Stimulated activated CD4-positive, alpha-beta T cell treated with anti-CD3 and anti-CD28 coated beads, Interleukin-2, amount 100 ng/mL, for 24 hours (primary cell): ENCODE measurements at regions not wholly inside any gene's neighbourhood (a gene's known extent, or its start where the extent isn't known, plus 50 kb on each side); places are given as distances from the start of the nearest gene placed in this dataset.

Source experiments
- DNase-seq, 2 donors: peaks; one replicate each; pipeline ENCODE4 v3.0.0-alpha.2; 2020

- no peak for DNase-seq
These were observed 186.8 kb upstream of the PRLR start for GRCh38 chr5:35417040-35417439.

- DNase-seq: no peak
These were observed 186.1 kb upstream of the PRLR start for GRCh38 chr5:35416217-35416988.

DNA sequence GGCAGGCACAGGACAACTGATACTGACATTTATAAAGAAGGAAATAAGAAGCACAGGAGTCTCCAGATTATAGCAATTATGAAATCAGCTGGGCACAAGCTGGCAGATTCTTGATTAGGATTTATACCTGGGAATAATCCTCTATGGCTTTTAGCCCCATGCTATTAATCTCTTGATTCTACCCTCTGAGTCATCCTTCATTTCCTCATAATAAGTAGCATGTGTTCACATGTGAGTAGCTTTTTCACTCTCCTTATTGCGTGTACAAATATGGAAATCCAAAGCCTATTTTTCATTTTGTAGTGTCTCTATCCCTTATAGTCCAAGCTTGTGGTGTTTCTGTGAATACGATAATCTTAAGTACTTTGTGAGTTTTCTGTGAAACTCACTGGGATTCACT, 185.0 kb upstream of the PRLR start:
- no peak for DNase-seq

DNA sequence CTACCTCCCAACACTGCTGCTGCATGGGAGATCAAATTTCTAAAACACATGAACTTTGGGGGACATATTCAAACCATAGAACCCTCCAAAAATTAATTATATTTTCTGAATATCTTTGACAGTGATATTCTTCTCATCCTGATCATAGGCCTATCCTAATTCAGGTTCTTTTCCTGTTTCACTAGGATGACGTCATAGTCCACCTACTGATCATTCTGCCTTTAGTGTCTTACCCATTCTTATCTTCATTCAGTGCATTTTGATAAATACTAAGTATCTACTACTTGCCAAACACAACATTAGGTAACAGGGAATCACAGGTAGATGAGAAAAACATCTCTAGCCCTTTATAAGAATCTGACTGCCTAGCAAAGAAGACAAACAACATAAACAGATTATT, 179.1 kb upstream of the PRLR start:
- DNase-seq: no peak

DNA sequence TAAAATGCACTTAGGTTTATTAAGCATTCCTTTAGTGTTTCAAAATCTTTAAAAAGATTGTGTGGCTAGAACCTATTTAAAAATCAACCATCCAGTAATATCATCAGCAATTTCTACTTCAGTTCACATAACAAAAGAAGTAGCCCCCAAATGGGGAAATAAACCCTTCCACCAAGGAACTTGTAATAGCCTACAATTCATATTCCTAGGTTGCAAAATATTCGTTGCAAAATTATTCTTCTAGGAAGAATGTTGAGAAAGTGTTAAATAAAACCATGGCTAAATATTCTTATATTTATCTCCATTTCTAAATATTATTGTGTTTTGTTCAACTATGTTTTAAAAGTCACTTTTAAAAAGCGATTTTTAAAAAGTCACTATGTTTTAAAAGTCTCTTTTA, 177.9 kb upstream of the PRLR start:
- DNase-seq: no peak

DNA sequence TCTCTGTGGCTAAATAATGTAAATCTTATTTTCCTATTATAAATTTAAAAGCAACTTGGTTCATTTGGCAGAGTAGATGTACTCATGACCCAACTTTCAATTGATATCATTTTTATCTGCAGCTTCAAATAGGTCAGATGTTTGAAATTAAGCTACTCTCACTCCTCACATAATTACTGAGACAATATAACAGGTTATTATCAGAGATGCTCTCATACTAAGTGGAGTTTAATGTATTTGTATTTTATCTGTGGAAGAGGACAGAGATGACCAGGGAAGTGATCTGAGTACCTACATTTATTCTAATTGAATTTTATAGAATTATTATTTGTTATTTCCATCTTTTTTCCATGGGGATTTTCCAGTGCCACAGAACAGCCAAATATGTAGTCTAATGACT, 177.4 kb upstream of the PRLR start:
- no peak for DNase-seq

DNA sequence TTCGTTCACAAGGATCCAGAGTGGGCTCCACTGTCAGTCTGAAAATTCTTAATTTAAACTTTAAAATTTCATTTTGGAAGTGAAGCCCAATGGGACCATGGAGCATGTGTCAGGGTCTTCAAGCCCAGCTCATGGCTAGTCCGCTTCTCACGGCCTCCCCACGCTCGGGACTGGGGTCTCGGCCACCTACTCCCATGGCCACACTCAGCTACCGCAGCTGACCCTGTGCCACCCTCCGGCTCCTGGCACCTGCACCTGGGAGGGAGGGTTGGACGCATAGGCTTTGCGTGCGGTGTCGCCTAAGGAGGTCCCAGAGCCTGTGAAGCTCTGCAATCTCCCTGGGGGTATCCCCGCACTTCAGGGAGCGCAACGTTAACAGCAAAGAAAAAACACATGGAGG, 175.7 kb upstream of the PRLR start:
- no peak for DNase-seq

- no peak for DNase-seq
These were observed 174.4 kb upstream of the PRLR start for GRCh38 chr5:35404701-35405100.

- no peak for DNase-seq
These were observed 163.6 kb upstream of the PRLR start for GRCh38 chr5:35393901-35394300.

- no peak for DNase-seq
These were observed 154.4 kb upstream of the PRLR start for GRCh38 chr5:35384658-35385057.

GRCh38 chr5:35383041-35383440, 152.8 kb upstream of the PRLR start:
- no peak for DNase-seq

DNA sequence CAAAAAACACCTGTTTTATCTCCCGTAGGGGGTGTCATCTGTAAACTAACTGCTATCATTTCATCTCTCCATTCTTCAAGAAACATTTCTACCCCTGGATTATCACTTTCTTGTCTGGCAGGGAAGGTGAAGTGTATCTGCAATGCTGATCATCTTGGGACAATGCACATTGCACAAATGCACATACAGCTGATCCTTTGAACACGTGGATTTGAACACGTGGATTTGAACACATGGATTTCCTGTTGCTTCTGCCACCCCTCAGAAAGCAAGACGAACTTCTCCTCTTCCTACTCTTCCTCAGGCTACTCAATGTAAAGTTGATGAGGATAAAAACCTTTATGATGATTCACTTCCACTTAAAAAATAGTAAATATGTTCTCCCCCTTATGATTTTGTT, 147.4 kb upstream of the PRLR start:
- no peak for DNase-seq

- DNase-seq: no peak
These were observed 144.3 kb upstream of the PRLR start for GRCh38 chr5:35374584-35374983.

- DNase-seq: no peak
These were observed 143.0 kb upstream of the PRLR start for GRCh38 chr5:35373249-35373648.

DNA sequence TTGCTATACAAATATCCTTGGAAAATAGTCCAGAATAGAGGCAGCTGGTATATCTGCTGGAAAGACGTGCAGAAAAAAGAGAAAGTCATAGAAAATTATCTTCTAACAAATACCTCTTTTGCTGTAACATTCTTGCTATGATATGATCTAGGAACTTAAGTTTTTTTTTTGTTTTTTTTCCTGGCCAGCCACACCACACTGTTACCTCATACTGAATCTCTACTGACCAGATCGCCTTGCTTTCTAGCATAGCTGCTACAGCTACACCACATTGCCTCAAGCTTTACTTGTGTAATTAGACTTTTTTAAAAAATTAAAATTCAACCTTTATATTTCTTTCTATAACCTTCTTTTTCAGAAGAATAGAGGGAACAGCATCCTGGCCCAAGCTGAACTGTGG, 142.2 kb upstream of the PRLR start:
- no peak for DNase-seq

GRCh38 chr5:35371951-35372426, 141.7 kb upstream of the PRLR start:
- no peak for DNase-seq

DNA sequence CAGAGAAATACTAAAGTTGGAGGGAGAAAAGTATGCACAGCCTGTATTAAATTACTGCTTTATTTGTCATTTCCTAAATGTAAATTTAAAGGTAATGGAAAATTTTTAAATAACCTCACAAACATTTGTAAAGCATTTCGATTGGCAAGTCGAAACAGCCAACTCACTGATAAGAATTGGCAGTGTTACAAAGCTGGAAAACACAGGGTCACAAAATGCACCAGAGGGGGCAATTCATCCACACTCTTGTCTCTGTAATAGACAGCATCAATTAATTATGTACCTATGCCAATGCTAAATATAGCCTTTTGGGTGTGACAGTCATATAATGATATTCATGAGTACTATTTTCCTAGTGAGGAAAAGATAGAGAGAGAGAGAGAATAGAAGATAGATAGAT, 140.6 kb upstream of the PRLR start:
- DNase-seq: no peak

DNA sequence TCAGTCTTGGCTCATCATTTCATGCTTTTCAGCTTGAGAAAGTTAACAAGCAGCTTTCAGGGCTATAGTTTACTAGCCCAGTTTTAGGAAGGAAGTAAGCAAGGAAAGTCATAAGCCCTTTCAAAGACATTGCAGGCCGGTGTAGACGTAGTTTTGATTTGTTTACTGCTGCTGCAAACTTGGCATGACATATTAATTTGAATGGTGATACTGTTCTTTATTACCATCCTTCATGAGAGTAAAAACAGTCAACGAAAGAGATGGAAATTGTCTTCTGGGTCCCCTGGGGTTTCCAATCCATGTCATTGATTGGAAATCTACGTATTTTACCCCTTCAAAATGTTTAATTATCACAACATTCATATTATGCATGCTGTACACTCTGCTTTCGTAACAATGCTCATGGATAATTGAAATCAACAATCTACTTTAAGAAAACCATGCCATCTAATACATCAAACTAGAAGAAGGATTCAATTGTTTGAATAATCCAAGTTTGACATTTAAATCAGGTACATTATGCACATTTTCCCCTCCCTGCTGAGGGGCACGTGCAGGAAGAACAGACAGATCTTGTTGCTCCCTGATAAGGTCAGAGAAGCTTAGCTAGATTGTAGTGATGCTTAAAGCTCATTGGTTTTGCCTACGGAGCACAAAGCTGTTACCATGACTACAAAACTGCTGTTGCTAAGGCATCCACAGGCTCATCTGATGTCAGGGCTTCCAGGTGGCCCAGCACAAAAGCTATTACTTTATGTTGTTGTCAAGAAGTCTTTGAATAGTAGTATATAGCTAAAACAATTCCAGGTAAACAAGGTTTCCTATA, 139.9 kb upstream of the PRLR start:
- no peak for DNase-seq

- no peak for DNase-seq
These were observed 137.2 kb upstream of the PRLR start for GRCh38 chr5:35367526-35367925.

- no peak for DNase-seq
These were observed 135.5 kb upstream of the PRLR start for GRCh38 chr5:35365758-35366157.

- no peak for DNase-seq
These were observed 134.1 kb upstream of the PRLR start for GRCh38 chr5:35364350-35364749.

- no peak for DNase-seq
These were observed 133.2 kb upstream of the PRLR start for GRCh38 chr5:35363387-35363965.

DNA sequence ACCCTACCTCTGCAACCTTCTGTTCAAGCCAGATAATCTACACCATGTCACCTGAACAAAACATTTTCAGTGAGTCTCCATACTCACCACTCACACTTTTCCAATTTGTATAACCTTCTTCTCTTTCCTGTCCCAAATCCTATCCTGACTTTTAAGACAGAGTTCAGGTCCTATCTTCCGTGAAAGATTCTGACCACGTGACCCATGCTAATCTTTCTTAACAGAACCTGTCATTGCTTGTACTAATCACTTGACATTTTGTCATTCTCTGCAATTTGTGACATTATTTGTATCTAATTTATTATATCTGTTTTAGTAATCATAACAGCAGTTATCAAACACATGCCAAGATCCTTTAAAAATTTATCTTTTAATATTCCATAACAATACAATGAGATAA, 132.5 kb upstream of the PRLR start:
- DNase-seq: no peak

DNA sequence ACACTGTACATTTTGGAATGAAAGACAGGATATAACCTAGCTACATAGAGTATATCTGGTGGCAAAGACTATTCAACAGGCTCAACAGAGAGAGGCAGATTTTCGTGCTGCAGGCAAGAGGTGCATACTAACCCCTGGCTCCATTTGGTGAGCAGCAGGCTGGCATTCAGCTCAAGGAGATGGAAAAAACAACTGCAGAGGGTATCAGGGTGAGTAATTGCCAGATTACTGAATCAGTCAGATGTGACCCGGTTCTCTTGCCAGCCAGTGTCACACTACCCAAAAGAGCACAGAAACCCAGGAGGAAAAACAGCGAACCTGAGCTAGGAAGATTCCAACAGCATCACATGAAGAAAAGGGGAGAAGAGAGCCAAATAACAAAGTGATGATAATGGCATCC, 130.4 kb upstream of the PRLR start:
- no peak for DNase-seq
